Activated CD4-positive, alpha-beta T cell treated with anti-CD3 and anti-CD28 coated beads, Interleukin-2, amount 10 ng/mL, durations not matched to agents 7 days and 5 days (primary cell): ENCODE measurements at regions not wholly inside any gene's neighbourhood (a gene's known extent, or its start where the extent isn't known, plus 50 kb on each side); places are given as distances from the start of the nearest gene placed in this dataset.

Experiments
- CTCF ChIA-PET: fragments of 350-600 bp; sonication (Branson Sonifier 250); formaldehyde crosslinking; loops from one replicate; lab custom pipeline; 2021; ENCODE audit warnings: antibody characterized with exemption; lab: Charles Lee
- POLR2A ChIA-PET: fragments of 350-600 bp; sonication (Branson Sonifier 250); formaldehyde crosslinking; loops from one replicate; lab custom pipeline; 2021; ENCODE audit warnings: antibody characterized with exemption; lab: Charles Lee
- DNase-seq: peaks from one replicate; pipeline ENCODE4 v3.0.0-alpha.2; 2020
- H3K27ac Mint-ChIP-seq: one replicate; pipeline ENCODE4 v1.8.0; 2021; ENCODE audit warnings: mild to moderate bottlenecking, moderate library complexity, mixed read lengths
- H3K27me3 Mint-ChIP-seq: one replicate; pipeline ENCODE4 v1.8.0; 2021; ENCODE audit warnings: mixed read lengths
- H3K36me3 Mint-ChIP-seq: one replicate; pipeline ENCODE4 v1.8.0; 2021; ENCODE audit warnings: low read depth, mixed read lengths
- H3K4me1 Mint-ChIP-seq: one replicate; pipeline ENCODE4 v1.8.0; 2021; ENCODE audit warnings: mixed read lengths
- H3K4me3 Mint-ChIP-seq: one replicate; pipeline ENCODE4 v1.8.0; 2021; ENCODE audit warnings: mild to moderate bottlenecking, moderate library complexity, mixed read lengths
- H3K9me3 Mint-ChIP-seq: one replicate; pipeline ENCODE4 v1.8.0; 2021; ENCODE audit warnings: mixed read lengths

DNA sequence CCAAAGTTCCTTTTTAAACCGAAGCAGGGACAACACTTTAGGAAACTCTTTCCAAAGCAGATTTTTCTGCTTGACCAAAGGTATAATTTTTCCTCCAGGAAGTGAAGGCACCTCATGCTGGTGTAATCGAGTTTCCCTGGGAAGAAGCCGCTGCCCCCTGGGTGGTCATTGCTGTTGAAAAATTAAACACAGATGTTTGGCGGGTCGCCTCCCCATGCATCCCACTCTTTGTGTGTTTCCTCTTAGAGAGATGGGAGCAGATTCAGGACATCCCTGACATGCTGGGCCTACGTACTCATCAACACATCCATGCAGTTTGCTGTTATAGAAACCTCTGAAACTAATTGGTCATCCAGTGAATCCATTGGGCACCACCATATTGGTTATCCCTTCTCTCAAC lies 179.2 kb upstream of the HCCS start:
- ChIA-PET CTCF (no interaction called here), POLR2A (no interaction called here)
- Mint-ChIP-seq H3K27me3 (no peaks in the 10 kb centered on the region), H3K27ac (no peak overlapping the region), H3K4me1 (no peaks in the 10 kb centered on the region), H3K9me3 (peaks cover 2% of the 10 kb centered on the region), H3K36me3 (no peaks in the 10 kb centered on the region), H3K4me3 (no peak overlapping the region)
- no peak for DNase-seq

DNA sequence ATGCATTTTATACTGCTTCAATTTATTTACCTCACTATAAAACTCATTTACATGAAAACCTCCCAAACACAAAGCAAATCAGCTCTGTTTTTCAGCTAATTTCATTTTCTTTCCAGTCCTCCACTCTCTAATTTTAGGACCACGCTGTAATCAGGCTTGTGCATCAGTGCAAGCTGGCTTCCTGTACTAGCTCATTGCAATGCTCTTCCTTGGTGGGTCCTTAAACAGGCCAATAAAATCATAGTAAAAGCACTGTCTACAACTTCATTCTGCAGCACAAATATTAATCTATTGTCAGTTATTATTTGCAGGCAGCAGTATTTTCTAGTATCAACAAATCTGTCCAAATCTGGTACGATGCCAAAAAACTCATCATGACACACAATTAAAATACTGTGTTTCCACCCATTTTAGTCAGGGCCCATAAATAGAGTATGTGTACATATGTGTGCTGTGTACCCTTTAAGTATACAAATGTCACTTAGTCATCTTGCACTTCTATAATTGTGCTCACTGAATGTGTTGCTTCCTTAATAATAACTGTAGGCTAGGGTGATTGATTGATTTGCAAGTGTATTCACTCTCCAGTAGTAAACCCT lies 178.2 kb upstream of the HCCS start:
- no peak overlapping the region for H3K27ac Mint-ChIP-seq
- H3K4me1 Mint-ChIP-seq, result no peaks in the 10 kb centered on the region
- no peaks in the 10 kb centered on the region for H3K36me3 Mint-ChIP-seq
- no peaks in the 10 kb centered on the region for H3K27me3 Mint-ChIP-seq
- ChIA-PET CTCF (no interaction called here), POLR2A (no interaction called here)
- no peak overlapping the region for H3K4me3 Mint-ChIP-seq
- H3K9me3 Mint-ChIP-seq, result peaks cover 2% of the 10 kb centered on the region
- DNase-seq, result no peak

DNA sequence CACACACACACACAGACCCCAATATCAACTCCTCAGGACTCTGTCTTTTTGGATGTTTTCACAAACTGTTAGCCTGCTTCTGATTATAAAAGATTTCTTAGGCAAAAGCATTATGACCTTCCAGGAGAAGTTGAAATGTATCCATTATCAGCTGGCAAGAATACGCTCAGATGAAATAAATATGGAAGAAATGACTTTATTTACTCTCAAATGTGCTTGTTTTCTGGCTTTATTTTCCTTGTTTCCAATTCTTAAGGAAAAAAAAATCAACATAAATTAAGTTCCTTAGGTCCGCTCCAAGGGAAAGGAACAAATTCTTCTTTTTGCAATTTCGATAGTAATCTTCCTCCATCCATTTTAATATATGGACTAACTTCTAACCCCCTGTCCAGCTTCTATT lies 175.6 kb upstream of the HCCS start:
- POLR2A ChIA-PET, result no interaction called here

DNA sequence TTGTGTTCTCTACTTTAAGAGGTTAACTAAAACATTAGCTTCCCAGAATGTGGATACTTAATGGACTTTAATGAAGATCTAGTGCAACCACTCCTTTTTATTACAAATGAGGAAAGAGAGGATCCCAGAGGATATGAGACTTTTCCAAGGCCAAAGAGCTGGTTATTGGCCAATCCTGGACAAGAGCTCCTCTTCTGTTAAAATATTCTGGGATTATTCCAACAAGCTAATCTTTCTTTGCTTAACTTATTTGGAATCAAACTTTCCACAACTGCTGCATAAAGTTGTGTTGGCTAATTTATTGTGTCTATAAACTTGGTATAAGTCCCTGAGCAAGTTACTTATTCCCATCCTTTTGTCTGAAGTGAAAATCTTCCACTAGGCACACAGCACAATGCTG lies 174.2 kb upstream of the HCCS start:
- CTCF ChIA-PET, result no interaction called here
- DNase-seq, result no peak
- H3K36me3 Mint-ChIP-seq, result no peaks in the 10 kb centered on the region
- peaks cover 4% of the 10 kb centered on the region for H3K9me3 Mint-ChIP-seq
- H3K27me3 Mint-ChIP-seq, result no peaks in the 10 kb centered on the region
- POLR2A ChIA-PET, result no interaction called here
- H3K4me1 Mint-ChIP-seq, result no peaks in the 10 kb centered on the region
- H3K4me3 Mint-ChIP-seq, result no peak overlapping the region
- no peak overlapping the region for H3K27ac Mint-ChIP-seq

More for the DNA sequence above, 175.6 kb upstream of the HCCS start:
- CTCF ChIA-PET, result no interaction called here
- H3K4me1 Mint-ChIP-seq, result no peaks in the 10 kb centered on the region
- no peak overlapping the region for H3K4me3 Mint-ChIP-seq
- peaks cover 4% of the 10 kb centered on the region for H3K9me3 Mint-ChIP-seq
- no peaks in the 10 kb centered on the region for H3K27me3 Mint-ChIP-seq
- no peak overlapping the region for H3K27ac Mint-ChIP-seq
- no peak for DNase-seq
- no peaks in the 10 kb centered on the region for H3K36me3 Mint-ChIP-seq

DNA sequence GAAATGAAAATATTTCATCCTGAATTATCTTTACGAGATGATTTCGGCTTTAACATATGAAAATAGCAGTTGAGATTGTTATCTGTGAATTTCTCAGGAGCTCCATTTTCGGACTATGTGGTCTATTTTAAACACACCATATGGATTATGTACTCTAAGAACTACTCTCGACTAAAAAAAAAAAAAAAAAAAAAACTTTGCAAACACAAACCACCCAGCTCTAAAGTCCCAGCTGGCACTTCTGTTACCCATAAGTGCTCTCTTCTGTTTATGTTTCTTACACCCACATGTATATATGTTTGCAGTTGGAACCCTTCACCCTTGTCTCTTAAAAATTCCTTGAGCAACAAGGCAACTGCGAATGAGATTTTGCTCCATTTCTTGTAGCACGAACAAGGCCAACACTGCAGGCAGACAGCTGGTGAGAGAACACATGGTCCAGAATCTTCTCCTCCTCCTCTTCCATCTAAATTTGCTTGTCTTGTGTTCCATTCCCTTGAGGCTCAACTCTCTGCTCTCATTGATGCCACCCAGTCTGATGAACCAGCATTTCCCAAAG lies 172.7 kb upstream of the HCCS start:
- POLR2A ChIA-PET, result no interaction called here

DNA sequence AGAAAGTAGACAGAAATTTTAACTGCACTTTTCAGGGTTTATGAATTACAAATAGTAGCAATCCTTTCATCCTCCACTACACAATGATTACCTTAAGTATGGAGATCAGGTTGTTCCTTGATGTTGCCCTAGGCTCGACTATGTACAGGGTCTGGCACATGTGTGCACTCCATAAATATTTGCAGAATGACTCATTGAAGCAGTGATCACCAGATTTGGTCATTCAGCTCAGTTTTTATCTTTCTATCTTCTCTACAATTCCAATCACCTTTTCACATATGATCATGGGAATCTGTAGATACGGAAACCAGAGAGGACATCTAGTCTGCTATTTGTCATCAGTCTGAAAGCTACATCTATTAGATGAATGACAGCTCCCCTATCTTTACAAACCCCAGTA lies 171.7 kb upstream of the HCCS start:
- Mint-ChIP-seq H3K27ac (no peak overlapping the region), H3K9me3 (peaks cover 2% of the 10 kb centered on the region), H3K4me1 (no peaks in the 10 kb centered on the region), H3K4me3 (no peak overlapping the region), H3K36me3 (no peaks in the 10 kb centered on the region), H3K27me3 (no peaks in the 10 kb centered on the region)
- ChIA-PET CTCF (no interaction called here), POLR2A (no interaction called here)
- DNase-seq, result no peak

More for the DNA sequence above, 172.7 kb upstream of the HCCS start:
- H3K9me3 Mint-ChIP-seq, result peaks cover 2% of the 10 kb centered on the region
- no peaks in the 10 kb centered on the region for H3K36me3 Mint-ChIP-seq
- no peaks in the 10 kb centered on the region for H3K27me3 Mint-ChIP-seq
- H3K27ac Mint-ChIP-seq, result no peak overlapping the region
- no peaks in the 10 kb centered on the region for H3K4me1 Mint-ChIP-seq
- no peak for DNase-seq
- no peak overlapping the region for H3K4me3 Mint-ChIP-seq
- CTCF ChIA-PET, result no interaction called here

DNA sequence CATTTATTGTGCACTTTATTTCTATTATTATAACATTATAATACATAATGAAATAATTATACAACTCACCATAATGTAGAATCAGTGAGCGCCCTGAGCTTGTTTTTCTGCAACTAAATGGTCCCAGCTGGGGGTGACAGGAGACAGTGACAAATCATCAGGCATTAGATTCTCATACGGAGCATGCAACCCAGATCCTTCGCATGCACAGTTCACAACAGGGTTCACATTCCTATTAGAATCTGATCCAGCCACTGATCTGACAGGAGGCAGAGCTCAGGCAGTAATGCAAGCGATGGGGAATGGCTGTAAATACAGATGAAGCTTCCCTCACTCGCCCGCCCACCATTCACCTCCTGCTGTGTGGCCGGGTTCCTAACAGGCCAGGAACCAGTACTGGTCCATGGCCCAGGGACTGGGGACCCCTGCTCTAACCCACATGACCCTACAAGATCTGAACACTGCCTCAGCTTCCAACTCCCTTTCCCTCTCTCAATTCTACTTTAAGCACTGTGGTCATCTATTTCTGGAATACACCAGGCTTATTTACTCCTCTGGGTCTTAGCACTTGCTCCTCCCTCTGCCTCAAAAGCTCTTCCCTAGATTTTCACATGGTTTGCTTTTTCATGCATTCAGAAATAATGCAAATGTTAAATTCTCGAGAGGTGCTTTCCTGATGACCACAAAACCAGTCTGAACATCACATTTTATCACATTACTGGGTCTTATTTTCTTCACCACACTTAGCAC lies 166.8 kb upstream of the HCCS start:
- no peaks in the 10 kb centered on the region for H3K36me3 Mint-ChIP-seq
- no peak overlapping the region for H3K27ac Mint-ChIP-seq
- no peak overlapping the region for H3K4me3 Mint-ChIP-seq
- DNase-seq, result no peak
- no peaks in the 10 kb centered on the region for H3K9me3 Mint-ChIP-seq
- no peaks in the 10 kb centered on the region for H3K4me1 Mint-ChIP-seq
- no peaks in the 10 kb centered on the region for H3K27me3 Mint-ChIP-seq
- POLR2A ChIA-PET, result no interaction called here
- CTCF ChIA-PET, result no interaction called here

DNA sequence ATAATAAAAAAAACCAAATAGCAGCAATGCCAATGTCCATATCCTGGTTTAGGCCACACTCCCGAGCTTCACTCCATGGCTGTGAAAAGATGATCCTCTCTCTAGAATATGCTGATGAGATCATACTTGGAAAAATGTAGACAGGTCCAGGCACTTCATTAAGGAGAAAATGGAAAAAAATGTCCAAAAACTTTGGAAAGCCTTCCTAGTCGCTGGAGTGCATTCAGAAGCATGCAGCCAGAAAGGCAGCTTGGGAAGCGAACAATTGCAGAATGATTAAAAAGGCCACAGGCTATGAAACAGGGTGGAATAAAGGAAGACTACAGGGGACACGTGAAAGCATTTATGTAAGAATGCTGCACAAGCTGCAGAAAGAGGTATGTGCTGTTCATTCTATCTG lies 165.6 kb upstream of the HCCS start:
- Mint-ChIP-seq H3K36me3 (no peaks in the 10 kb centered on the region), H3K27ac (no peak overlapping the region), H3K4me1 (no peaks in the 10 kb centered on the region), H3K9me3 (no peaks in the 10 kb centered on the region), H3K27me3 (no peaks in the 10 kb centered on the region), H3K4me3 (no peak overlapping the region)
- POLR2A ChIA-PET, result no interaction called here
- CTCF ChIA-PET, result no interaction called here
- DNase-seq, result no peak

DNA sequence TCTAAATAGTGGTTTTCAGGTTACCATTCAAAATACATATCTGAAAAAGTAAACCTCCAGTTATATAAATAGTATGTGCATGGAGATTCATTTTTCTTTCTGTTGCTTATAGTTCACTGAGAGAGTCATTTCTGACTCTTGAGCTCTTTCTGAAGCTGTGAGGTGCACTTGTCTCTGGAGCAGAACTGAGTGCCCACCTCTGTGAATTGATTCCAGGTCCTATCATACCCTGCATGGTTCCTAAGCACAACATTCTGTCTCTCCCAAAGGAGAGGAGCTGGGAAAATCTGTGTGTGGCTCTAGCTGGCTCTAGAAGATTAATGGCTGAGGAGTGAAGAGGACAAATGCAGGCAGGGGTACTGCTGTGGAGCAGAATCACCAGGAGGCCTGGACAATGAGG lies 161.6 kb upstream of the HCCS start:
- Mint-ChIP-seq H3K27me3 (no peaks in the 10 kb centered on the region), H3K4me3 (no peak overlapping the region), H3K4me1 (no peaks in the 10 kb centered on the region), H3K9me3 (no peaks in the 10 kb centered on the region), H3K36me3 (no peaks in the 10 kb centered on the region), H3K27ac (no peak overlapping the region)
- DNase-seq, result no peak
- ChIA-PET CTCF (no interaction called here), POLR2A (no interaction called here)

DNA sequence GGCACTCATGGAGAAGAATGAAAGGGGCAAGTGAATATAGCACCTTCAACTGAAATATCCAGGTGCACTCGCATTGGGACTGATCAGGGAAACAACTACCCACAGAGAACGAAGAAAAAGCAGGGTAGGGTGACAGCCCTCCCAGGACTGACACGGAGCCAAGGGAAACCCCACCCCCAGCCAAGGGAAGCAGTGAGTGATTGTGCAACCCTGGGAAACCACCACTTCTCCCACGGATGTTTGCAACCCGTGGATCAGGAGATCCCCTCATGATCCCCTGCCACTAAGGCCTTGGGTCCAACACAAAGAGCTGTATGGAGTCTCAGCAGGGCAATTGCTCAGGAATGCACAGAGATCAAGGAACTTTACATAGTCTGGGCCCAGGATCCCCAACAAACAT lies 158.5 kb upstream of the HCCS start:
- no peak overlapping the region for H3K4me3 Mint-ChIP-seq
- peaks cover 7% of the 10 kb centered on the region for H3K9me3 Mint-ChIP-seq
- ChIA-PET POLR2A (no interaction called here), CTCF (no interaction called here)
- H3K36me3 Mint-ChIP-seq, result no peaks in the 10 kb centered on the region
- no peaks in the 10 kb centered on the region for H3K4me1 Mint-ChIP-seq
- no peaks in the 10 kb centered on the region for H3K27me3 Mint-ChIP-seq
- H3K27ac Mint-ChIP-seq, result no peak overlapping the region
- DNase-seq, result no peak

DNA sequence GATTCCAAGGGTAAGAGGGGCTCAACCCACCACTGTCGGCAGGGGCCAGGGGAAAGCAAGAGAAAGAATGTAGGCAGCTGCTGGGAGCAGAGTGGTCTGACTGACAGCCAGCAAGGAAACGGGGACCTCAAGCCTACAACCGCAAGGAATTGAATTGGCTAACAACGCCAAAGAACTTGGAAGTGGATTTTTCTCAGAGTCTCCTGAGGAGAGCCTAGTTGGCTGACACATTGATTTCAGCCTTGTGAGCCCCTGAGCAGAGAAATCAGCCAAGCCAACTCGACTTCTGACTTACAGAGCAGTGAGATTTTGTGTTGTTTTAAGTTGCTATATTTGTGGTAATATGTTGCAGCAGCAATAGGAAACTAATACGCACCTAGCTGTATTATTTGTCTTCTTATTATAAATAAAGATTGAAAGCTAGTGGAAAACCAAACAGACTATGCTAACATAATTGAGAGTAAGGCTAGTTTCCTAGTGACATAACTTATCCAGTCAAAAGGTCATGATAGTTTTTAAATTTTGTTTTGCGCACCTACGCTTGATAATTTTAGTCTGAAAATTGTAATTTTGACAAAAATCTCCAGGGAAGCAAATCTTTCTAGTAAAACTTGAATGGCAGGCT lies 145.8 kb upstream of the HCCS start:
- H3K9me3 Mint-ChIP-seq, result peaks cover 4% of the 10 kb centered on the region
- H3K4me1 Mint-ChIP-seq, result no peaks in the 10 kb centered on the region
- H3K4me3 Mint-ChIP-seq, result no peak overlapping the region
- no peak overlapping the region for H3K27ac Mint-ChIP-seq
- H3K36me3 Mint-ChIP-seq, result no peaks in the 10 kb centered on the region
- DNase-seq, result no peak
- H3K27me3 Mint-ChIP-seq, result no peaks in the 10 kb centered on the region
- CTCF ChIA-PET, result no interaction called here
- POLR2A ChIA-PET, result no interaction called here

DNA sequence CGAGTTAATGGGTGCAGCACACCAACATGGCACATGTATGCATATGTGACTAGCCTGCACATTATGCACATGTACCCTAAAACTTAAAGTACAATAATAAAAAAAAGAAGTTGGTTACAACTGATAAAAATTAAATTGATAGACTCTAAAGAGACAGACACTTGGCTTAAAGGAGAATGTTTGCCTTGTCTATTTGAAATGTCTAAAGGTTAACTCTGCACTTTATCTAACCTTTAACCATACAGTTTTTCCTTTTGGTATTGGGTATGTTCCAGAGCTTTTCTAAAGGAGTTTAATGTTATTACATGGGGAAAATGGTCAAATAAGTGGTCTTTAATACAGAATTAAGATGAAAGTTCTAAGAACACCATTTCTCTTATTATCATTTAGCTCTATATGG lies 145.1 kb upstream of the HCCS start:
- H3K4me3 Mint-ChIP-seq, result no peak overlapping the region
- ChIA-PET CTCF (no interaction called here), POLR2A (no interaction called here)
- H3K9me3 Mint-ChIP-seq, result peaks cover 4% of the 10 kb centered on the region
- H3K27ac Mint-ChIP-seq, result no peak overlapping the region
- H3K4me1 Mint-ChIP-seq, result no peaks in the 10 kb centered on the region
- H3K36me3 Mint-ChIP-seq, result no peaks in the 10 kb centered on the region
- no peaks in the 10 kb centered on the region for H3K27me3 Mint-ChIP-seq
- DNase-seq, result no peak

DNA sequence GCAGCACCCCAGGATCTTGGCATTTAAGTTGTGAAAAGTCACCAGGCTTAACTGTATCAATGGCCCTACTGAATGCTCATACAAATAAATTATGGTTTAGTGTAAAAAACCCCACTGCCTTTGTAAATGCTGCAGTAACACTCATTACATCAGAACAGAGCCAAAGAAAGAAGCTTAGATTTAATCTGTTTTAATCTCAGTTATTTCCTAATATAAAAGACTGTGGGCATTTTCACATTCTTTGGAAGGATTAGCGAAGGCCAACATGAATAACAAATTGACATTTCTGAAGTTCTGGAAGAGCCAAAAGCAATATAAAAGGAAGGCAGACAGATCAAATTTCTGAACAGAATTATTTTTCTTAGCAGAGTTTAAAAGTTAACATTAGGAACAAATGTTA lies 140.0 kb upstream of the HCCS start:
- Mint-ChIP-seq H3K9me3 (peaks cover 4% of the 10 kb centered on the region), H3K36me3 (no peaks in the 10 kb centered on the region), H3K4me1 (no peaks in the 10 kb centered on the region), H3K27ac (no peak overlapping the region), H3K4me3 (no peak overlapping the region), H3K27me3 (no peaks in the 10 kb centered on the region)
- ChIA-PET POLR2A (no interaction called here), CTCF (no interaction called here)
- DNase-seq, result no peak
